Stimulated activated naive B cell treated with anti-CD40 and anti-IgM and Interleukin-4, amounts not matched to agents 10 μg/mL and 1 μg/mL and 100 μg/mL, for 72 hours (primary cell): ENCODE measurements at regions not wholly inside any gene's neighbourhood (a gene's known extent, or its start where the extent isn't known, plus 50 kb on each side); places are given as distances from the start of the nearest gene placed in this dataset.
"Not testable (repeated sequence)": the region's sequence is repeated elsewhere in the genome, so short reads cannot be mapped to it uniquely, and the experiment has no call there.

Experiments
- ATAC-seq, 2 donors: fragments of 150-1000 bp; cut with Tn5 transposase; replicated peaks; 2 replicates each; pipeline ENCODE4 v1.10.0; 2021; ENCODE audit warnings: moderate library complexity in 1 of 2
- DNase-seq: peaks from one replicate; pipeline ENCODE4 v3.0.0; 2021
- H3K27ac Mint-ChIP-seq: one replicate; pipeline ENCODE4 v1.8.0; 2022; ENCODE audit warnings: mild to moderate bottlenecking, mixed read lengths
- H3K27me3 Mint-ChIP-seq, 2 donors: one replicate each; pipeline ENCODE4 v1.8.0; 2022; ENCODE audit warnings: mixed read lengths in 2 of 2
- H3K36me3 Mint-ChIP-seq, 2 donors: one replicate each; pipeline ENCODE4 v1.8.0; 2022; ENCODE audit warnings: mixed read lengths in 2 of 2, mild to moderate bottlenecking in 1 of 2
- H3K4me1 Mint-ChIP-seq, 2 donors: one replicate each; pipeline ENCODE4 v1.8.0; 2022; ENCODE audit warnings: mixed read lengths in 2 of 2, mild to moderate bottlenecking in 1 of 2
- H3K4me3 Mint-ChIP-seq, 2 donors: one replicate each; pipeline ENCODE4 v1.8.0; 2022; ENCODE audit warnings: mild to moderate bottlenecking in 2 of 2, mixed read lengths in 2 of 2, moderate library complexity in 1 of 2
- H3K9me3 Mint-ChIP-seq, 2 donors: one replicate each; pipeline ENCODE4 v1.8.0; 2022; ENCODE audit warnings: mixed read lengths in 2 of 2, mild to moderate bottlenecking in 1 of 2

GRCh38 chr2:131829456-131830241 is 302.0 kb downstream of the CCDC74A start:
- not testable (repeated sequence) for H3K4me1 Mint-ChIP-seq, H3K9me3 Mint-ChIP-seq, H3K36me3 Mint-ChIP-seq, ATAC-seq, H3K27me3 Mint-ChIP-seq, H3K4me3 Mint-ChIP-seq, H3K27ac Mint-ChIP-seq, DNase-seq

DNA sequence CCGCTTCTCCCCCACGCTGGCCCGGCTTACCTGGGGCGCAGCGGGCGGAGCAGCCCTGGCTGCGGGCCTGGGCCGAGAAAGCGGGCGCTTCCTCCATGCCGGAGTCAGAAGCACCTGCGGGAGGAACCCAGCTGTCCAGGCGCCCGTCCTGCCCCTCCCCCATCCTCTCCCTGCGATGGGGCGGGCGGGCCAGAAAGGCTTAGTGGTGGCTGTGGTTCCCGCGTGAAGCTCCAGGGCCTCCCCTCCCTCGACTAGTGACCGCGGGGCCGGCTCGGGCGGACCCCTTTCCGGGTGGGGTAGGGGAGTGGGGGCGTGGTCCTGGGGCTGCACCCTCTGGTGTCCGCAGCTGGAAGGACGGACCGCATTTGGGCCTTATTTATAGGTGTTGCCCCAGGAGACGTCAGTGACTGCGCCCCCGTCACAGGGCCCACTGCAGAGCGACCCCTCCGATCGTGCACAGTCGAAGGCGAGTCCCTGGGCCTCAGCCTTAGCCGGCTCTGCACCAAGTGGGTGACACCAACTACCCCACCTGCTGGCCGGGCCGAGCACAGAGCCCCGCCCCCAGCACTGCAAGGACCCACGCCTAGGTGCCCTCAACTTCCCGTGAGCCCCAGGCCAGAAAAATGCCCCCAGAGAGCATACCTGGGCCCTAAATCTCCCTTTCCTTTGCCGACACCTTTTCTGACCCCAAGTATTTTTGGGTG is 302.7 kb downstream of the CCDC74A start:
- H3K4me1 Mint-ChIP-seq, ATAC-seq, DNase-seq, H3K36me3 Mint-ChIP-seq, H3K27me3 Mint-ChIP-seq, H3K27ac Mint-ChIP-seq, H3K9me3 Mint-ChIP-seq, H3K4me3 Mint-ChIP-seq: not testable (repeated sequence)

DNA sequence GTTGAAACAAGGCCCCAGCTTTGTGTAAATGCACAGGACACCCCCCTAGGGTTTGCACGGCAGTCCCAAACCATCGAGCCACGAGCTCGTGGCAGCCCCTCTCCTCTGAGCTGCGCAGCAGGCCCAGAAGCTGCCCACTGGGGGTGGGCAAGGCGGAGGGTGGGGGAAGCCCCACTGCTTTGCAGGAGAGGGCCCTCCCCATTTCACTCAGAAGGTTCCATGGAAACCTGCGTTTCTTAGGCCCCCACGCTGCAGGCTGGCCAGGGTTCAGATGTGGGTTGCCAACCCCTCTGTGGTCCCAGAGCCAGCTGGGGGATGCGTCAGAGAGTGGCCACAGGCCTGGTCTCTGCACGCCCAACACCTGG is 303.2 kb downstream of the CCDC74A start:
- H3K4me3 Mint-ChIP-seq, H3K27ac Mint-ChIP-seq, H3K27me3 Mint-ChIP-seq, H3K36me3 Mint-ChIP-seq, ATAC-seq, H3K4me1 Mint-ChIP-seq, DNase-seq, H3K9me3 Mint-ChIP-seq: not testable (repeated sequence)

DNA sequence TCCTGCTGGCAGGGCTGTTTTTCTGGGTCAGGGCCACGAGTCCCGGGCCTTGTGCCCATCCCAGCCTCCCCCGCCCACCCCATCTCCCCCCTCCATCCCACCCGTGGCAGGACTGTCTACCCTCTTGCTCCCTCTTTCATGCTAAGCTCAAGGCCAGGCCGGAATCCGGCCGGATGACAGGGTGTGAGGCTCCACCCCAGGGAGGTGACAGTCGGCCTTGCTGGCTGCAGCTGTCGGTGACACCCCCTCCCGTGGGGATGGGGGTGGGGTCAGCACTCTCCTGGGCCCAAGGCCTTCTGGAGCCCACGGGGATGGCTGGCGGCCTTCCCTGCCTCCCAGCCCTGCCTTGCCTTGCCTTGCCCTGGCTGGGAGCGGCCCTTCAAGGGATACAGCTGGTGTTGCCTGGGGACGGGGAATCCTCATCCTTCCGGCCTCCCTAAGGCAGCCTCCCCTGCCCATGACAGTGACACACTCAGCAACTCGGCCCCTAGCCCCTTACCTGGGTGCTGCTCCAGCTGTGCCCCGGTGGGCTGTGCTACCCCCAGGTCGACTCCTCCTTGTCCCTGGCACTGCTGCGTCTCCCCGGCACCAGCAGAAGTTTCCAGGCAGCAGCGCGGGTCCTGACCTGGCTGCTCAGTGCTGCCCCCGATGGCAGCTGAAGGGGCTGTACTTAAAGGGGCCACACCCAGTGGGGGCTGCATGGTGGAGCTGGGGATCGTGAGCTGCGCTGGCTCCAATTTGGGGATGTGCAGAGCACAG is 303.9 kb downstream of the CCDC74A start:
- DNase-seq, H3K27ac Mint-ChIP-seq, H3K9me3 Mint-ChIP-seq, H3K4me1 Mint-ChIP-seq, H3K4me3 Mint-ChIP-seq, H3K27me3 Mint-ChIP-seq, H3K36me3 Mint-ChIP-seq: not testable (repeated sequence)
- ATAC-seq = peak; percentile 54 to 60

DNA sequence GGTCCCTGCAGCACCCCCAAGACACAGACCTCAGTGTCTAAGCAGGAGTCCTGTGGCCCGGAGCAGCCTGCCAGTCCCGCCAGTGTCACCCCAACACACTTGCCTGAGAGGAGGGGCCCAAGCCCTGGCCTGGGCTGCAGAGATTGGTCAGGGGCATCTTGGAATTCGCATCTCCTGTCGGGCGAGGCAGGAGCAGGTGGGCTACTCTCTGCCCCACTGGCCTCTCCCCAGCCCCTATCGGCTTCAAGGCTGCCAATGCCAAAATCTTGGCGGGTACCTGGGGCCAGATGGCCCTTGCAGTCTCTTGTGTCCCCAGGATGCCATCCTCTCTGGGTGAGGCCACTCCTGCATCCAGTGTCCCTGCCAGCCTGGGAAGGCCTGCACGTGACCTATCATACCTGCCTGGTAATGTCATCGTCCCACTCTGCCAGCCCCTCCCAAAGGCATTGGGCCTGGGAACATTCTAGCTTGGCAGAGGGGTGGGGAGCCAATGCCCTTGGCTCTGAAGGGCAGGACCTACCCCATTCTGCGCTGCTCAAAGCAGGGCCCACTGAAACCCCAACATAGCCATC is 304.6 kb downstream of the CCDC74A start:
- not testable (repeated sequence) for H3K9me3 Mint-ChIP-seq, H3K27ac Mint-ChIP-seq, ATAC-seq, DNase-seq, H3K4me3 Mint-ChIP-seq, H3K4me1 Mint-ChIP-seq, H3K36me3 Mint-ChIP-seq
- peaks cover 4 to 14% of the 10 kb centered on the region in 2 donors for H3K27me3 Mint-ChIP-seq

- not testable (repeated sequence) for H3K36me3 Mint-ChIP-seq, ATAC-seq, H3K27ac Mint-ChIP-seq, DNase-seq, H3K9me3 Mint-ChIP-seq, H3K4me3 Mint-ChIP-seq, H3K4me1 Mint-ChIP-seq
- H3K27me3 Mint-ChIP-seq = peaks cover 4 to 18% of the 10 kb centered on the region in 2 donors
These were observed 305.2 kb downstream of the CCDC74A start for GRCh38 chr2:131832917-131833316.

GRCh38 chr2:131833367-131834202 is 305.9 kb downstream of the CCDC74A start:
- not testable (repeated sequence) for H3K27ac Mint-ChIP-seq, H3K9me3 Mint-ChIP-seq, H3K4me1 Mint-ChIP-seq, H3K36me3 Mint-ChIP-seq, H3K4me3 Mint-ChIP-seq, ATAC-seq, DNase-seq
- peaks cover 9 to 18% of the 10 kb centered on the region in 2 donors for H3K27me3 Mint-ChIP-seq

DNA sequence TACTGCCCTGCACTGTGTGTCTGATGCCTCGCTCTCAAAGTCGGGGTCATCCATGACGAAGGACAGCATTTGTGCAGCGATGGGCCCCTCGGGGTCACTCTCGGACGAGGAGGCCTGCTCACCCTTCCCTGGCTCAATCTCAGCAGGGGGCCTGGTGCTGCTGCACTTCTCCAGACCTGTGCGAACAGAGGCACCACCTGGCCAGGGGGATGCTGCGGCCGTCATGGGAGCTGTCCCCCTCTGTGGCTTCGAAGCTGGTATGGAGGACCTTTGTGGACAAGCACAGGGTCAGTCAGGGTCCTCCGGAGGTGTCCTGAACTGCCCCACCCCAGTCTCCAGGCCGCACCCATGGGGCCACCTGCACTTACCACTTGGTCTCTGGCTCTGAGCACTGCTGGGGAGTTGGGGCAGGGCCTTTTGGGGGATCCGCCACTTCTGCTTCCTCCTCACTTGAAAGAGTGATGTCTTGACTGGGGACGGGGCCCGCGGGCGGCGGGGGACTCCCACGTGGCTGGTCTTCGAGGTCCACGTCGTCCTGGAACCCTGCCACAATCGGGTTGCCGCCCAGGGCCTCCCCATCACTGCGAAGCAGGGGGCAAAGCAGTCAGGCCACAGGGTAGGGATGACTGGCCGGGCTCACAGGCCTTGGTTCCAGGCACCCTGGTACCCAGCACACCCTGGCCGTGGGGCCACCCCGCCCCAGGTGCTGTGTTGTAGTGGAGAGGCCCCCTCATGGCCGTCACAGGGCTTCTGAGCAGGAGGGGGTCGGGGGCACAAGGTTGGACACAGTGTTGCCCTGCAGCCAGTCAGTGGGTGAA is 306.7 kb downstream of the CCDC74A start:
- not testable (repeated sequence) for DNase-seq, H3K36me3 Mint-ChIP-seq, H3K9me3 Mint-ChIP-seq, H3K4me1 Mint-ChIP-seq, ATAC-seq, H3K4me3 Mint-ChIP-seq, H3K27ac Mint-ChIP-seq
- H3K27me3 Mint-ChIP-seq = peaks cover 9 to 18% of the 10 kb centered on the region in 2 donors

DNA sequence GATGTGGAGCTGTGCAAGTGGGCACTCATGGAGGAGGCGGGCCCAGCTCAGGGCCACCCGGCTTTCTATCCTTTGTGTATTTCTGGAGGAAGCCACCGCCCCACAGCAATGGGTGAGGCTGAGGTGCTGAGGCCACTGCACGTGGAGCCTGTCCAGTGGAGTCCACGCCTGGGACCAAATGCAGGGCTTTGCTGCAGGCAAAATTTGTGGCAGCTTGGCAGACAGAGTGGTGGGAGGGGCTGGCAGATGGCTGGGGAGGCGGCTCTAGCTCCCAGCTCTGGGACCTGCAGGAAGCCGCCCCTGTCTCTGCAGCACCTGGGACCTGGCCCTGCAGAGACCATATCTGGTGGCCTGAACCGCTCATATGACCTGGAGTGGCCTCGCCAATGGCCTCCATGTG is 307.3 kb downstream of the CCDC74A start:
- not testable (repeated sequence) for H3K4me3 Mint-ChIP-seq, ATAC-seq, H3K36me3 Mint-ChIP-seq, DNase-seq, H3K4me1 Mint-ChIP-seq, H3K27ac Mint-ChIP-seq, H3K9me3 Mint-ChIP-seq
- H3K27me3 Mint-ChIP-seq = peaks cover 9 to 18% of the 10 kb centered on the region in 2 donors

DNA sequence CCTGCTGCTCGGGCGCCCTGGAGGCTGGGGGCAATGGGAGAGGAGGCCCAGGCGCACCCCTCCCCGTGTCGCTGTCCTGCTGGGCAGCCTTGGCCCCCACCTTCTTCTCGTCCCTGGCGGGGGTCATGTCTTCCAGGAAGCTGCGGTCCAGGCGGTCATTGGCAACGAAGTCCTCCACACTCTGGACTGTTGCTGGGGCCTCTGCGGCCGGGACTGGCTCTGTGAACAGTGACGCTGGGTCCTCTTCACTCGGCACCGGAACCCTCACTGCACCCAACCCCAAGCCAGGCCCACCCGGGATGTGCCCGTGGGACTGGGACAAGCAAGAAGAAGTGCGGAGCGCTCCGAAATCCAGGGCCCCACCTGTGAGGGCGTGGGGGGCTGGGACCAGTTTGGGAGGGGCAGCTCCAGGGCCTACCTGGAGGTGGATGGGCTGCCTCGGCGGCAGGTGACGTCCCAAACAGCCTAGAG is 308.0 kb downstream of the CCDC74A start:
- peaks cover 0 to 3% of the 10 kb centered on the region in 2 donors for H3K9me3 Mint-ChIP-seq
- H3K27me3 Mint-ChIP-seq = peaks cover 9 to 18% of the 10 kb centered on the region in 2 donors
- no peak overlapping the region for H3K4me3 Mint-ChIP-seq
- peaks cover 0 to 2% of the 10 kb centered on the region in 2 donors for H3K36me3 Mint-ChIP-seq
- ATAC-seq (no peak), DNase-seq (no peak)
- H3K27ac Mint-ChIP-seq = no peak overlapping the region
- H3K4me1 Mint-ChIP-seq = no peaks in the 10 kb centered on the region

DNA sequence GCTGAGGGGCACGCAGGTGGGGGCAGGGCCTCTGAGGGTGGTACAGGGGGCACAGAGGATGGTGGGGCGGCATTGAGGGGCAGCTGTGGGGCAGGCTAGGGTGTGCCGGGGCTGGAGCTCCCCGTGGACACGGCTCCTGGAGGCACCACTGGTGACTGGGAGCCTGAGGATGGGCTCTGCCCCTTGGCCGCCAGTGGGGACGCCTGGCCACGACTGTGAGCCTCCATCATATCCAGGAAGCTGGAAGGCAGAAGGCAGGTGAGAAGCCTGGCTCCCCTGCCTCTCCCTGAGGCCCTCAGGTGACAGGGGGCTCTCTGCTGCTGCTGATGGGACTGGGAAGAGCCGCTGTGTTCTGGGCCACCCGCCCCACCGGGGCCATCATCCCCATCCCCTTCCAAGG is 308.4 kb downstream of the CCDC74A start:
- not testable (repeated sequence) for H3K9me3 Mint-ChIP-seq, H3K4me3 Mint-ChIP-seq, H3K27ac Mint-ChIP-seq, ATAC-seq, DNase-seq, H3K4me1 Mint-ChIP-seq, H3K36me3 Mint-ChIP-seq
- peaks cover 9 to 18% of the 10 kb centered on the region in 2 donors for H3K27me3 Mint-ChIP-seq

DNA sequence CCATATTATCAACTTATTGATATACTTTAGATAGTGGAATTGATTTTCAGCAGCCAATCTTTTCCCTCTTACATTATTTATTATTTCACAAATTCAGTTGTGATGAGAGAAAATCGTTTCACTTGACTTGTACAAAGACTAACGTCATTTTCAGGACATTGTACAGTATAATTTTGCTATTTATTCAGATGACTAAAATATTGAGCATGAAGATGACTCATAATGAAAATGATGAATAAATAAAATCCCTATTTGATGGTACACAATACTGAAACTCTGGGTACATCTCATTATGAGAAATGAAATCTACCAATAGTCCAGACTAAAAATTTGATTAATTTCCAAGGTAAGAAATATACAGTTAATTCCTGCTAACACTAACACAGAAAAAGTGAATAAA is 316.4 kb downstream of the CCDC74A start:
- H3K4me3 Mint-ChIP-seq = not testable (repeated sequence)

GRCh38 chr2:131856202-131856601 is 305.6 kb downstream of the ANKRD30BL start:
- DNase-seq, H3K4me1 Mint-ChIP-seq, H3K4me3 Mint-ChIP-seq, H3K27me3 Mint-ChIP-seq, ATAC-seq, H3K36me3 Mint-ChIP-seq, H3K9me3 Mint-ChIP-seq, H3K27ac Mint-ChIP-seq: not testable (repeated sequence)

More for the DNA sequence above, 316.4 kb downstream of the CCDC74A start:
- H3K36me3 Mint-ChIP-seq, H3K9me3 Mint-ChIP-seq, H3K27ac Mint-ChIP-seq, H3K27me3 Mint-ChIP-seq, DNase-seq, H3K4me1 Mint-ChIP-seq, ATAC-seq: not testable (repeated sequence)
